A549 (cell line): ENCODE measurements at regions not wholly inside any gene's neighbourhood (a gene's known extent, or its start where the extent isn't known, plus 50 kb on each side); places are given as distances from the start of the nearest gene placed in this dataset.
A peak's percentile ranks its signal among the peaks of the same experiment; 100 is the strongest.

Experiments
- ATAC-seq, 2 experiments: fragments of 200-7000 bp in 1 of 2; fragments of >200 bp in 1 of 2; cut with Nextera tagmentation in 1 of 2; cut with Tn5 transposase in 1 of 2; 3 replicates each; pipeline versions ENCODE4 v1.8.0 to v1.9.1; 2018 to 2020; ENCODE audit warnings: mild to moderate bottlenecking in 1 of 2, moderate library complexity in 1 of 2
- CTCF ChIA-PET: fragments of 300-600 bp; sonication (Branson Sonifier 250); formaldehyde crosslinking; extraction: SDS; loops from one replicate; lab custom pipeline; 2021; ENCODE audit warnings: antibody characterized with exemption, inconsistent platforms; lab: Yijun Ruan, JAX
- POLR2A ChIA-PET: fragments of 350-600 bp; formaldehyde crosslinking; extraction: SDS; loops from one replicate; lab custom pipeline; 2021; ENCODE audit warnings: antibody characterized with exemption, inconsistent platforms; lab: Yijun Ruan, JAX
- DNase-seq, 2 experiments: peaks; one replicate each; pipeline versions ENCODE4 v3.0.0 to v3.0.0-alpha.2; 2011 to 2016; ENCODE audit warnings: low read depth in 1 of 2, low spot score in 1 of 2
- FAIRE-seq: peaks from 2 replicates; lab custom pipeline; 2011; peaks lifted over from hg19 to GRCh38; lab: Jason Lieb, UNC
- H3K27ac ChIP-seq, 2 experiments: fragments of >200 bp; sonication (Bioruptor Twin); formaldehyde crosslinking; 3 replicates each; pipeline ENCODE4 v1.5.1; 2016 to 2017
- H3K4me1 ChIP-seq: fragments of >200 bp; sonication (Bioruptor Twin); formaldehyde crosslinking; 3 replicates; pipeline ENCODE4 v1.6.1; 2016
- H3K4me2 ChIP-seq: fragments of >200 bp; sonication (Bioruptor Twin); formaldehyde crosslinking; 3 replicates; pipeline ENCODE4 v1.6.1; 2016
- H3K4me3 ChIP-seq: fragments of >200 bp; sonication (Bioruptor Twin); formaldehyde crosslinking; 3 replicates; pipeline ENCODE4 v1.5.1; 2016
- H3K9me3 ChIP-seq: fragments of >200 bp; sonication (Bioruptor Twin); formaldehyde crosslinking; 3 replicates; pipeline ENCODE4 v1.6.1; 2016
- CBX2 ChIP-seq: fragments of 200-600 bp; sonication (generic); IDR thresholded peaks from 2 replicates; pipeline ENCODE4 v1.6.1; 2016; ENCODE audit warnings: low read depth, mild to moderate bottlenecking, borderline replicate concordance
- CEBPB ChIP-seq, 2 experiments: fragments of >200 bp in 1 of 2; sonication (Bioruptor Twin) in 1 of 2; formaldehyde crosslinking in 1 of 2; IDR thresholded peaks; 2 replicates each; pipeline ENCODE4 v1.6.1; 2012 to 2016
- CHD2 ChIP-seq: fragments of 150-350 bp; IDR thresholded peaks from 2 replicates; pipeline ENCODE4 v1.6.1; 2014; ENCODE audit warnings: low read length; ENCODE audit not compliant: partially characterized antibody
- EHF ChIP-seq: fragments of 250-450 bp; sonication (Bioruptor Pico); IDR thresholded peaks from 2 replicates; pipeline ENCODE4 v1.5.0; 2020; ENCODE audit warnings: mild to moderate bottlenecking
- FOSB ChIP-seq: fragments of 250-450 bp; sonication (Bioruptor Pico); IDR thresholded peaks from 2 replicates; pipeline ENCODE4 v1.5.0; 2020; ENCODE audit warnings: mild to moderate bottlenecking, moderate library complexity
- FOXS1 ChIP-seq: fragments of 250-450 bp; sonication (Bioruptor Pico); IDR thresholded peaks from 2 replicates; pipeline ENCODE4 v1.5.0; 2020; ENCODE audit warnings: mild to moderate bottlenecking, moderate library complexity
- GATA3 ChIP-seq: IDR thresholded peaks from 2 replicates; pipeline ENCODE4 v1.6.1; 2012; ENCODE audit warnings: borderline replicate concordance
- HDAC2 ChIP-seq: fragments of 200-600 bp; sonication (generic); IDR thresholded peaks from 2 replicates; pipeline ENCODE4 v1.6.1; 2016
- HOXB5 ChIP-seq: fragments of 250-450 bp; sonication (Bioruptor Pico); IDR thresholded peaks from 2 replicates; pipeline ENCODE4 v1.5.0; 2020; ENCODE audit warnings: mild to moderate bottlenecking, moderate library complexity
- KDM1A ChIP-seq: fragments of 200-600 bp; sonication (generic); IDR thresholded peaks from 2 replicates; pipeline ENCODE4 v1.6.1; 2016; ENCODE audit warnings: low read depth, mild to moderate bottlenecking
- NPAS2 ChIP-seq: fragments of 250-450 bp; sonication (Bioruptor Pico); IDR thresholded peaks from 2 replicates; pipeline ENCODE4 v1.8.0; 2022; ENCODE audit warnings: mild to moderate bottlenecking, moderate library complexity, borderline replicate concordance
- NR3C1 ChIP-seq: fragments of >200 bp; sonication (Bioruptor Twin); formaldehyde crosslinking; IDR thresholded peaks from 3 replicates; pipeline ENCODE4 v1.6.1; 2017
- PHF8 ChIP-seq: fragments of 200-600 bp; sonication (generic); IDR thresholded peaks from 2 replicates; pipeline ENCODE4 v1.6.1; 2016; ENCODE audit warnings: low read depth, mild to moderate bottlenecking, antibody characterized with exemption, moderate library complexity, borderline replicate concordance
- POLR2A ChIP-seq: IDR thresholded peaks from 2 replicates; pipeline ENCODE4 v1.6.1; 2012; ENCODE audit warnings: mild to moderate bottlenecking, low read length
- RFX5 ChIP-seq: fragments of 450-650 bp; IDR thresholded peaks from 2 replicates; pipeline ENCODE4 v1.7.1; 2014; ENCODE audit warnings: antibody characterized with exemption, mild to moderate bottlenecking, moderate library complexity
- SMC3 ChIP-seq: fragments of >200 bp; sonication (Bioruptor Twin); formaldehyde crosslinking; IDR thresholded peaks from 3 replicates; pipeline ENCODE4 v1.6.1; 2018; ENCODE audit warnings: inconsistent platforms
- TFCP2L1 ChIP-seq: fragments of 250-450 bp; sonication (Bioruptor Pico); IDR thresholded peaks from 2 replicates; pipeline ENCODE4 v1.5.0; 2021; ENCODE audit warnings: mild to moderate bottlenecking
- ZC3H11A ChIP-seq: fragments of 450-650 bp; IDR thresholded peaks from 2 replicates; pipeline ENCODE4 v1.6.1; 2014; ENCODE audit warnings: antibody characterized with exemption, mild to moderate bottlenecking
- WGBS: methylation state at CpG from one replicate; pipeline ENCODE4 v1.1.6; 2017; ENCODE audit errors: missing lambda C conversion rate; 5-methylcytosine and 5-hydroxymethylcytosine counted together
- TF ChIP-seq, protein P1 (sequence below): IDR thresholded peaks from 2 replicates; pipeline ENCODE4 v1.6.1; 2012
- TF ChIP-seq, protein P2 (sequence below): fragments of >200 bp; sonication (Bioruptor Twin); formaldehyde crosslinking; IDR thresholded peaks from 3 replicates; pipeline ENCODE4 v1.5.1; 2016
- TF ChIP-seq, protein P3 (sequence below): IDR thresholded peaks from 2 replicates; pipeline ENCODE4 v1.6.1; 2012
- TF ChIP-seq, protein P4 (sequence below): fragments of 200-600 bp; sonication (generic); IDR thresholded peaks from 2 replicates; pipeline ENCODE4 v1.6.1; 2016; ENCODE audit warnings: antibody characterized with exemption, mild to moderate bottlenecking, moderate library complexity
- TF ChIP-seq, protein P5 (sequence below): fragments of >200 bp; sonication (Bioruptor Twin); formaldehyde crosslinking; IDR thresholded peaks from 2 replicates; pipeline ENCODE4 v1.6.1; 2016

DNA sequence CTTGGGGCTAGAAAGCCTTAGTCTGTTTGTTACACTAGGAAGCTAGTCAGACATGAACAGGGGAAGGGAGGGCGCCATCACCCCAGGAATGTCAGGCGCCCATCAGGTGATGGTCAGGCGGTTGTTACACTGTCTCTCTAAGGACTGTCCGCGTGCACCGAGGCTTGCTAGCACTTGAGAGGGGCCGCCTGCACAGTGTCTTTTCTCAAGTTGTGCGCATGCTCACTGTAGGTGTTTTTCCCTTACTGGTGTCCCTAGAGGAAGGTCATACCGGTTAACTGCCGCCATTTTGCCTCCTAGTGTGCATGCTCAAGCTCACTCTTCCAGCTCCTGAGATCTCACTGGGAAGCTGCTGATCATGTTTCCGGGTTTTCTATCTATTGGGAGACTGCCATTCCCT is 855.0 kb upstream of the TMEM132C start:
- TF ChIP-seq TFCP2L1 (CRISPR knock-in tag) (no peak), RFX5 (no peak), HOXB5 (CRISPR knock-in tag) (no peak), FOXS1 (CRISPR knock-in tag) (no peak), GATA3 (no peak), NR3C1 (no peak), SMC3 (no peak), FOSB (CRISPR knock-in tag) (no peak), EHF (CRISPR knock-in tag) (no peak), CEBPB (IDR thresholded peaks at IDR 0.05) (no peak)
- TF ChIP-seq, protein P1, sequence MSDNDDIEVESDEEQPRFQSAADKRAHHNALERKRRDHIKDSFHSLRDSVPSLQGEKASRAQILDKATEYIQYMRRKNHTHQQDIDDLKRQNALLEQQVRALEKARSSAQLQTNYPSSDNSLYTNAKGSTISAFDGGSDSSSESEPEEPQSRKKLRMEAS = no peak
- TF ChIP-seq, protein P2, sequence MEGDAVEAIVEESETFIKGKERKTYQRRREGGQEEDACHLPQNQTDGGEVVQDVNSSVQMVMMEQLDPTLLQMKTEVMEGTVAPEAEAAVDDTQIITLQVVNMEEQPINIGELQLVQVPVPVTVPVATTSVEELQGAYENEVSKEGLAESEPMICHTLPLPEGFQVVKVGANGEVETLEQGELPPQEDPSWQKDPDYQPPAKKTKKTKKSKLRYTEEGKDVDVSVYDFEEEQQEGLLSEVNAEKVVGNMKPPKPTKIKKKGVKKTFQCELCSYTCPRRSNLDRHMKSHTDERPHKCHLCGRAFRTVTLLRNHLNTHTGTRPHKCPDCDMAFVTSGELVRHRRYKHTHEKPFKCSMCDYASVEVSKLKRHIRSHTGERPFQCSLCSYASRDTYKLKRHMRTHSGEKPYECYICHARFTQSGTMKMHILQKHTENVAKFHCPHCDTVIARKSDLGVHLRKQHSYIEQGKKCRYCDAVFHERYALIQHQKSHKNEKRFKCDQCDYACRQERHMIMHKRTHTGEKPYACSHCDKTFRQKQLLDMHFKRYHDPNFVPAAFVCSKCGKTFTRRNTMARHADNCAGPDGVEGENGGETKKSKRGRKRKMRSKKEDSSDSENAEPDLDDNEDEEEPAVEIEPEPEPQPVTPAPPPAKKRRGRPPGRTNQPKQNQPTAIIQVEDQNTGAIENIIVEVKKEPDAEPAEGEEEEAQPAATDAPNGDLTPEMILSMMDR = no peak

DNA sequence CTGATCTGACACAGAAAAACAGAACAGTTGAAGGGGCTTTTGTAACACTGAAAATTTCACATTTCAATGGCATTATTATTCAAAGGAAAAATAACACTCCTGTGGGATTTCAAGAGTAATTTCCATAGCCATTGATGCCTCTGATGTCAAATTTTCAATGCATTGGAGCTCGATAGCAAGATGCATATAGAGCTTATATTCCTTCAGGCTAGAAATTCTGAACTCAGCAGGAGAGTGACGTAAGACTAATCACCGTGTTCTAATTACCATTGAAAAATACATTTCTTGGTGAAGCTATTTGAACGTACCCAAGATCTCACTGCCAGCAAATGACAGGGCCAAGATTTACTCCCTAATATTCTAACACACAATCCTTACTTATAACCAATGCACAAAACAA is 854.1 kb upstream of the TMEM132C start:
- Histone ChIP-seq H3K4me3 (no peak overlapping the region), H3K4me1 (no peaks in the 10 kb centered on the region), H3K4me2 (no peak overlapping the region), H3K9me3 (0 out of 3 replicates have a peak, but pooled peaks cover 4% of the 10 kb centered on the region), H3K27ac (no peak overlapping the region)
- DNase-seq (no peak), ATAC-seq (no peak), FAIRE-seq (no peak)
- CTCF ChIA-PET = no interaction called here
- TF ChIP-seq KDM1A (no peak), HDAC2 (no peak), PHF8 (no peak), POLR2A (no peak), NPAS2 (CRISPR knock-in tag) (no peak), ZC3H11A (no peak), RFX5 (no peak)
- TF ChIP-seq, protein P2 = no peak
- TF ChIP-seq, protein P3, sequence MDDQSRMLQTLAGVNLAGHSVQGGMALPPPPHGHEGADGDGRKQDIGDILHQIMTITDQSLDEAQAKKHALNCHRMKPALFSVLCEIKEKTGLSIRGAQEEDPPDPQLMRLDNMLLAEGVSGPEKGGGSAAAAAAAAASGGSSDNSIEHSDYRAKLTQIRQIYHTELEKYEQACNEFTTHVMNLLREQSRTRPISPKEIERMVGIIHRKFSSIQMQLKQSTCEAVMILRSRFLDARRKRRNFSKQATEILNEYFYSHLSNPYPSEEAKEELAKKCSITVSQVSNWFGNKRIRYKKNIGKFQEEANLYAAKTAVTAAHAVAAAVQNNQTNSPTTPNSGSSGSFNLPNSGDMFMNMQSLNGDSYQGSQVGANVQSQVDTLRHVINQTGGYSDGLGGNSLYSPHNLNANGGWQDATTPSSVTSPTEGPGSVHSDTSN = no peak
- 10% methylated on average over 4 of the region's 4 CpGs for WGBS
- POLR2A ChIA-PET = no interaction called here

More for the DNA sequence above, 855.0 kb upstream of the TMEM132C start:
- Histone ChIP-seq H3K9me3 (no peaks in the 10 kb centered on the region), H3K4me1 (no peaks in the 10 kb centered on the region), H3K27ac (no peak overlapping the region), H3K4me3 (no peak overlapping the region), H3K4me2 (no peak overlapping the region)
- no peak for FAIRE-seq
- ChIA-PET CTCF (no interaction called here), POLR2A (no interaction called here)
- DNase-seq = peak in 1 of 2 experiments; percentile 5
- no peak for ATAC-seq
- WGBS = 31% methylated on average over 11 of the region's 11 CpGs

DNA sequence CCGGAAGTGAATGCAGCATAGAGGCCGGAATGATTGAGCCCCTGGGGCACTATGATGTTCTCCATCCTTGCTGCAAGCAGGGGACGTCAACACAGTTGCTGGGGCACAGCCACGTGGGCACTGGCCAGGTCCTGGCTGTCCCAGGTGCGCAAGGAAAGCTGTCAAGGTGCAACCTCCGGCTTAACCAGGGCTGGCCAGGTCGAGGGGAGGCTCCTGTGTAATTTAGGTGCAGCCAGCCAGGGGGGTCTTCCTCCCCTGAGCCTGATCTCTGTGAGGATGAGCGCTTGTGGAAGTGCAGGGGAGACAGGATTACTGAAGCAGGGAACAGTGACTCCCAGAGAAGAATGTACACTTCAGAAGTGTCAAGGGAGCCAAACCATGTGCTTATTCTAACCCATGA is 852.8 kb upstream of the TMEM132C start:
- FAIRE-seq (no peak), ATAC-seq (no peak), DNase-seq (no peak)
- Histone ChIP-seq H3K4me3 (no peak overlapping the region), H3K4me2 (no peak overlapping the region), H3K27ac (no peak overlapping the region), H3K9me3 (0 out of 3 replicates have a peak, but pooled peaks cover 4% of the 10 kb centered on the region), H3K4me1 (no peaks in the 10 kb centered on the region)
- ChIA-PET POLR2A (no interaction called here), CTCF (no interaction called here)
- WGBS = 0% methylated on average over 6 of the region's 8 CpGs
- TF ChIP-seq NR3C1 = no peak
- TF ChIP-seq CHD2 = no peak
- TF ChIP-seq GATA3 = no peak
- TF ChIP-seq, protein P4, sequence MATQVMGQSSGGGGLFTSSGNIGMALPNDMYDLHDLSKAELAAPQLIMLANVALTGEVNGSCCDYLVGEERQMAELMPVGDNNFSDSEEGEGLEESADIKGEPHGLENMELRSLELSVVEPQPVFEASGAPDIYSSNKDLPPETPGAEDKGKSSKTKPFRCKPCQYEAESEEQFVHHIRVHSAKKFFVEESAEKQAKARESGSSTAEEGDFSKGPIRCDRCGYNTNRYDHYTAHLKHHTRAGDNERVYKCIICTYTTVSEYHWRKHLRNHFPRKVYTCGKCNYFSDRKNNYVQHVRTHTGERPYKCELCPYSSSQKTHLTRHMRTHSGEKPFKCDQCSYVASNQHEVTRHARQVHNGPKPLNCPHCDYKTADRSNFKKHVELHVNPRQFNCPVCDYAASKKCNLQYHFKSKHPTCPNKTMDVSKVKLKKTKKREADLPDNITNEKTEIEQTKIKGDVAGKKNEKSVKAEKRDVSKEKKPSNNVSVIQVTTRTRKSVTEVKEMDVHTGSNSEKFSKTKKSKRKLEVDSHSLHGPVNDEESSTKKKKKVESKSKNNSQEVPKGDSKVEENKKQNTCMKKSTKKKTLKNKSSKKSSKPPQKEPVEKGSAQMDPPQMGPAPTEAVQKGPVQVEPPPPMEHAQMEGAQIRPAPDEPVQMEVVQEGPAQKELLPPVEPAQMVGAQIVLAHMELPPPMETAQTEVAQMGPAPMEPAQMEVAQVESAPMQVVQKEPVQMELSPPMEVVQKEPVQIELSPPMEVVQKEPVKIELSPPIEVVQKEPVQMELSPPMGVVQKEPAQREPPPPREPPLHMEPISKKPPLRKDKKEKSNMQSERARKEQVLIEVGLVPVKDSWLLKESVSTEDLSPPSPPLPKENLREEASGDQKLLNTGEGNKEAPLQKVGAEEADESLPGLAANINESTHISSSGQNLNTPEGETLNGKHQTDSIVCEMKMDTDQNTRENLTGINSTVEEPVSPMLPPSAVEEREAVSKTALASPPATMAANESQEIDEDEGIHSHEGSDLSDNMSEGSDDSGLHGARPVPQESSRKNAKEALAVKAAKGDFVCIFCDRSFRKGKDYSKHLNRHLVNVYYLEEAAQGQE = no peak
- TF ChIP-seq, protein P5, sequence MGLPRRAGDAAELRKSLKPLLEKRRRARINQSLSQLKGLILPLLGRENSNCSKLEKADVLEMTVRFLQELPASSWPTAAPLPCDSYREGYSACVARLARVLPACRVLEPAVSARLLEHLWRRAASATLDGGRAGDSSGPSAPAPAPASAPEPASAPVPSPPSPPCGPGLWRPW = no peak
- no peak for TF ChIP-seq CBX2
